NB4 (cell line): ENCODE measurements at regions not wholly inside any gene's neighbourhood (a gene's known extent, or its start where the extent isn't known, plus 50 kb on each side); places are given as distances from the start of the nearest gene placed in this dataset.

Experiments
- MYC ChIP-seq: IDR thresholded peaks from 2 replicates; pipeline ENCODE4 v1.6.1; 2011; ENCODE audit warnings: low read depth, low read length
- POLR2A ChIP-seq: IDR thresholded peaks from 2 replicates; pipeline ENCODE4 v1.6.1; 2011; ENCODE audit warnings: mild to moderate bottlenecking; ENCODE audit not compliant: insufficient read length; ENCODE audit errors: extremely low read depth
- TF ChIP-seq, protein P1 (sequence below): IDR thresholded peaks from one replicate; pipeline ENCODE4 v1.5.1; 2012; ENCODE audit warnings: low read depth, low read length
- TF ChIP-seq, protein P2 (sequence below): IDR thresholded peaks from 2 replicates; pipeline ENCODE4 v1.6.1; 2011; ENCODE audit warnings: low read depth, low read length

DNA sequence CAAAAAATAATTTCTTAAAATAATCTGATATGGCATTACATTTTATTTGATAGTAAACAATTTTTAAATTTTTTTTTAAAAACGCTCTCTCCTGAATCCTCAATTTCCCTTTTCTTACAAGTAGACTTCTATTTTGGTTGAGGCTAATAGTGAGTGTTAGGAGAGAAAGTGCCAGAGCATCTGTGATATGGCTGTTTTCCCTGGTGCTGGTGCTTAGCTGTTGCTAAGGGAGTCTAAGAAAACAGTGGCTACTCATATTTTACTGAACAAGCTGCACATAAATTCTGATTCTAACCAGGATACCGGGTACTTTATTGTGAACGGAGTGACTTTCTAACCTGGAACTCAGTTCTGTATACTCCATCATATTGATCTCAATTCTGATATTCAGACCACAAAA is 311.1 kb upstream of the KIAA1217 start:
- TF ChIP-seq, protein P1, sequence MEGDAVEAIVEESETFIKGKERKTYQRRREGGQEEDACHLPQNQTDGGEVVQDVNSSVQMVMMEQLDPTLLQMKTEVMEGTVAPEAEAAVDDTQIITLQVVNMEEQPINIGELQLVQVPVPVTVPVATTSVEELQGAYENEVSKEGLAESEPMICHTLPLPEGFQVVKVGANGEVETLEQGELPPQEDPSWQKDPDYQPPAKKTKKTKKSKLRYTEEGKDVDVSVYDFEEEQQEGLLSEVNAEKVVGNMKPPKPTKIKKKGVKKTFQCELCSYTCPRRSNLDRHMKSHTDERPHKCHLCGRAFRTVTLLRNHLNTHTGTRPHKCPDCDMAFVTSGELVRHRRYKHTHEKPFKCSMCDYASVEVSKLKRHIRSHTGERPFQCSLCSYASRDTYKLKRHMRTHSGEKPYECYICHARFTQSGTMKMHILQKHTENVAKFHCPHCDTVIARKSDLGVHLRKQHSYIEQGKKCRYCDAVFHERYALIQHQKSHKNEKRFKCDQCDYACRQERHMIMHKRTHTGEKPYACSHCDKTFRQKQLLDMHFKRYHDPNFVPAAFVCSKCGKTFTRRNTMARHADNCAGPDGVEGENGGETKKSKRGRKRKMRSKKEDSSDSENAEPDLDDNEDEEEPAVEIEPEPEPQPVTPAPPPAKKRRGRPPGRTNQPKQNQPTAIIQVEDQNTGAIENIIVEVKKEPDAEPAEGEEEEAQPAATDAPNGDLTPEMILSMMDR, result no peak
- TF ChIP-seq POLR2A, result no peak
- TF ChIP-seq MYC, result no peak
- TF ChIP-seq, protein P2, sequence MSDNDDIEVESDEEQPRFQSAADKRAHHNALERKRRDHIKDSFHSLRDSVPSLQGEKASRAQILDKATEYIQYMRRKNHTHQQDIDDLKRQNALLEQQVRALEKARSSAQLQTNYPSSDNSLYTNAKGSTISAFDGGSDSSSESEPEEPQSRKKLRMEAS, result no peak
